ENCODE measurements at regions not wholly inside any gene's neighbourhood (a gene's known extent, or its start where the extent isn't known, plus 50 kb on each side); places are given as distances from the start of the nearest gene placed in this dataset.
"Not testable (repeated sequence)": the region's sequence is repeated elsewhere in the genome, so short reads cannot be mapped to it uniquely, and the experiment has no call there.

DNA sequence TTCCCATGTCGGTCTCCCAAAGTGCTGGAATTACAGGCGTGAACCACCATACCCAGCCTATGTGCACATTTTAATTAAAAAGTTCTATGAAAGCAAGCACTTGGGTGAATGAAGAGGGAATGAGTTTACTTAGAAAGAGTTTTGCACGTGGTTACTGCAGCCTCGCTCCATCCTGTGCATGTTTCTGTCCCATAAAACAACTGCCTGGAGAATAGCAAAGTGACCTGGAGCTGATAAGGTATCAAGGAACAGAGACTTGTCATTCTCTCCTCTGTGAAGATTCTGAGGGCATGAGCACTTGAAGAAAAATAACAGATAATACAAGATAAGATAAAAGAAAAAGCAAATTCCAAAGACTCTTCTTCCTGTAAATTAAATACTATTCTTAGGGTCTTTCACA, 112.2 kb upstream of the JCAD start:
- H3K27me3 ChIP-seq = no peaks in the 10 kb centered on the region
- H3K4me1 ChIP-seq = no peaks in the 10 kb centered on the region
- TF ChIP-seq, protein P1, sequence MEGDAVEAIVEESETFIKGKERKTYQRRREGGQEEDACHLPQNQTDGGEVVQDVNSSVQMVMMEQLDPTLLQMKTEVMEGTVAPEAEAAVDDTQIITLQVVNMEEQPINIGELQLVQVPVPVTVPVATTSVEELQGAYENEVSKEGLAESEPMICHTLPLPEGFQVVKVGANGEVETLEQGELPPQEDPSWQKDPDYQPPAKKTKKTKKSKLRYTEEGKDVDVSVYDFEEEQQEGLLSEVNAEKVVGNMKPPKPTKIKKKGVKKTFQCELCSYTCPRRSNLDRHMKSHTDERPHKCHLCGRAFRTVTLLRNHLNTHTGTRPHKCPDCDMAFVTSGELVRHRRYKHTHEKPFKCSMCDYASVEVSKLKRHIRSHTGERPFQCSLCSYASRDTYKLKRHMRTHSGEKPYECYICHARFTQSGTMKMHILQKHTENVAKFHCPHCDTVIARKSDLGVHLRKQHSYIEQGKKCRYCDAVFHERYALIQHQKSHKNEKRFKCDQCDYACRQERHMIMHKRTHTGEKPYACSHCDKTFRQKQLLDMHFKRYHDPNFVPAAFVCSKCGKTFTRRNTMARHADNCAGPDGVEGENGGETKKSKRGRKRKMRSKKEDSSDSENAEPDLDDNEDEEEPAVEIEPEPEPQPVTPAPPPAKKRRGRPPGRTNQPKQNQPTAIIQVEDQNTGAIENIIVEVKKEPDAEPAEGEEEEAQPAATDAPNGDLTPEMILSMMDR (IDR thresholded peaks at IDR 0.05) = no peak
- TF ChIP-seq POLR2A (IDR thresholded peaks at IDR 0.05) = no peak
- intact Hi-C loops (cut with DNase I; ENCODE audit: low total_unique reads) = no loop called here
- H3K9me3 ChIP-seq = no peaks in the 10 kb centered on the region
- H3K36me3 ChIP-seq = no peaks in the 10 kb centered on the region
- no peak overlapping the region for H3K4me3 ChIP-seq
- H3K27ac ChIP-seq = no peak overlapping the region
- DNase-seq = no peak

DNA sequence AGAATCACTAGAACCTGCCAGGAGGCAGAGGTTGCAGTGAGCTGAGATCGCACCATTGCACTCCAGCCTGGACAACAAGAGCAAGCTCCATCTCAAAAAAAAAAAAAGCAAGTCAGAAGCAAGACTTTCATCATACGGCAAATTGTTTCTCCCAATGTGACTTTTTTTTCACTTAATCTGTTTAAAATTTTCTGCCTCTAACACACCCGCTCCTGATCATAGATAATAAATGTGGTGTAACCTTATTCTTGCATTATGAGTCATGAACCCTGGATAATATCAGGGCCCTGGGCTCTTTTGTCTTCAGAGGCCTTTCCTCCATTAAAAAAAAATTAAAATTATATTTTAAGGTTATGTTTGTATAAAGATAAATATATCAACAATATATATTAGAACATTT, 111.4 kb upstream of the JCAD start:
- Histone ChIP-seq H3K27ac (no peak overlapping the region), H3K36me3 (no peaks in the 10 kb centered on the region), H3K9me3 (no peaks in the 10 kb centered on the region), H3K4me1 (no peaks in the 10 kb centered on the region), H3K27me3 (no peaks in the 10 kb centered on the region), H3K4me3 (no peak overlapping the region)
- no peak for DNase-seq
- intact Hi-C loops (cut with DNase I; ENCODE audit: low total_unique reads) = no loop called here
- TF ChIP-seq, protein P1 (IDR thresholded peaks at IDR 0.05) = no peak
- no peak for TF ChIP-seq POLR2A (IDR thresholded peaks at IDR 0.05)

DNA sequence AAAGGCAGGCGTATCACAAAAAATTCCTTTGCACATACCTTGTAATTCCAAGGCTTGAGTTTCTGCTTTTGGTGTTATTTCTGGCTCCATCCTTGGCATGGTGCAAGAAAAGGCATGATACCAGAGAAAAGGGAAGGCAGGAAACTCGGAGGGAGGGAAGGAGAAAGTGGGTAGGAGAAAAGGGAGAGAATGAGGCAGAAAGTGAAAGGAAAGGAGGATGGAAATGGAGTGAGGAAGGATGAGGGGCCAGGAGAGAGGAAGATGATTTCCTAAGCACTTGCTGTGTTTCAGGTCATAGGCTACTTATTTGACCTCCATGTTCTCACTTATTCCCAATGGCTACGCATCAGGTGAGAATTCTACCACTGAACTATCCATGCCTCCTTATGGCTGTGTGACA, 110.8 kb upstream of the JCAD start:
- Histone ChIP-seq H3K36me3 (no peaks in the 10 kb centered on the region), H3K9me3 (no peaks in the 10 kb centered on the region), H3K4me3 (no peak overlapping the region), H3K4me1 (no peaks in the 10 kb centered on the region), H3K27ac (no peak overlapping the region), H3K27me3 (no peaks in the 10 kb centered on the region)
- TF ChIP-seq POLR2A (IDR thresholded peaks at IDR 0.05) = no peak
- TF ChIP-seq, protein P1 (IDR thresholded peaks at IDR 0.05) = no peak
- intact Hi-C loops (cut with DNase I; ENCODE audit: low total_unique reads) = no loop called here
- DNase-seq = no peak

DNA sequence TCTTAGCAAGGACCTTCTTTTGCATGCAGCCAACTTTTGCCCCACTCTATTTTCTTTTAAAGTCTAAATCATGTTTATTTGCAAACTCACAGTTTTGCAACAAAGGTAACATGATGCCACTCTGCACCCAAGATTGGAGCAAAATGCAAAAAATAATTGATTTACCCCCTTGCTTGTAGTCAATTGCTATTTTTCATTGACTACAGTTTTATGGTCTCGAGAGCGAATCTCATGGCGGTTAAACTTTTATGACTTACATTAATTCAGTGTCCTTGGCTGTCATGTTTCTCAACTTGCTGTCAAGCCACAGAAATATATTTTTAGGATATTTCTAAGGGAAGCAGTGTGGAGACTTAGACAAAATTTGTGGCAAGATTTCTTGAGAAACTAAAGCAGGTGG, 110.0 kb upstream of the JCAD start:
- no peak for DNase-seq
- intact Hi-C loops (cut with DNase I; ENCODE audit: low total_unique reads) = no loop called here
- H3K4me3 ChIP-seq = no peak overlapping the region
- no peaks in the 10 kb centered on the region for H3K4me1 ChIP-seq
- no peaks in the 10 kb centered on the region for H3K27me3 ChIP-seq
- no peaks in the 10 kb centered on the region for H3K9me3 ChIP-seq
- no peak overlapping the region for H3K27ac ChIP-seq
- H3K36me3 ChIP-seq = no peaks in the 10 kb centered on the region
- no peak for TF ChIP-seq POLR2A (IDR thresholded peaks at IDR 0.05)
- TF ChIP-seq, protein P1 (IDR thresholded peaks at IDR 0.05) = no peak

DNA sequence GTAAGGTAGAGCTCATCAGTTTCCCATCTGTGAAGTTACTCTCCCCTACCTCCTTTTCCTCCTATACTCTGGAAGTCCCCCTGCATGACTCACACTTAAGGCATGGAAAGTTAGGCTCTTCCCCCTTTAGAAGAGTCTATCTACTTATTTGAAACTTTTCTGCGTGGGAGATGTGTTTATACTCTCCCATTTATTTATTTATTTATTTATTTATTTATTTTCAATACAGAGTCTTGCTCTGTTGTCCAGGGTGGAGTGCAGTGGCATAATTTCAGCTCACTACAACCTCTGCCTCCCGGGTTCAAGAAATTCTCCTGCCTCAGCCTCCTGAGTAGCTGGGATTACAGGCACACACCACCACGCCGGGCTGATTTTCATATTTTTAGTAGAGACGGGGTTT, 107.5 kb upstream of the JCAD start:
- H3K36me3 ChIP-seq = no peaks in the 10 kb centered on the region
- H3K27ac ChIP-seq = no peak overlapping the region
- no peaks in the 10 kb centered on the region for H3K4me1 ChIP-seq
- TF ChIP-seq, protein P1 (IDR thresholded peaks at IDR 0.05) = no peak
- TF ChIP-seq POLR2A (IDR thresholded peaks at IDR 0.05) = no peak
- intact Hi-C loops (cut with DNase I; ENCODE audit: low total_unique reads) = no loop called here
- H3K9me3 ChIP-seq = no peaks in the 10 kb centered on the region
- DNase-seq = no peak
- no peak overlapping the region for H3K4me3 ChIP-seq
- no peaks in the 10 kb centered on the region for H3K27me3 ChIP-seq

DNA sequence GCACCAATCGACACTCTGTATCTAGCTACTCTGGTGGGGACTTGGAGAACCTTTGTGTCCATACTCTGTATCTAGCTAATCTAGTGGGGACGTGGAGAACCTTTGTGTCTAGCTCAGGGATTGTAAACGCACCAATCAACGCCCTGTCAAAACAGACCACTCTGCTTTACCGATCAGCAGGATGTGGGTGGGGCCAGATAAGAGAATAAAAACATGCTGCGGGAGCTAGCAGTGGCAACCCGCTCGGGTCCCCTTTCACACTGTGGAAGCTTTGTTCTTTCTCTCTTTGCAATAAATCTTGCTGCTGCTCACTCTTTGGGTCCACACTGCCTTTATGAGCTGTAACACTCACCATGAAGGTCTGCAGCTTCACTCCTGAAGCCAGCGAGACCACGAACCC, 104.0 kb upstream of the JCAD start:
- H3K27me3 ChIP-seq; H3K9me3 ChIP-seq; H3K4me1 ChIP-seq; DNase-seq; H3K4me3 ChIP-seq; intact Hi-C loops (cut with DNase I; ENCODE audit: low total_unique reads); H3K27ac ChIP-seq; H3K36me3 ChIP-seq: not testable (repeated sequence)

DNA sequence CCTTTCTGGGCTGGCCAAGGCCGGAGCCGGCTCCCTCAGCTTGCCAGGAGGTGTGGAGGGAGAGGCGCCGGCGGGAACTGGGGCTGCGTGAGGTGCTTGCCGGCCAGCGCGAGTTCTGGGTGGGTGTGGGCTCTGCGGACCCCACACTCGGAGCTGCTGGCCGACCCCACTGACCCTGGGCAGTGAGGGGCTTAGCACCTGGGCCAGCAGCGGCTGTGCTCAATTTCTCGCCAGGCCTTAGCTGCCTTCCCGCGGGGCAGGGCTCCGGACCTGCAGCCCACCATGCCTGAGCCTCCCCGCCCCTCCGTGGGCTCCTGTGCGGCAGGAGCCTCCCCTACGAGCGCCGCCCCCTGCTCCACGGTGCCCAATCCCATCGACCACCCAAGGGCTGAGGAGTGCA, 103.4 kb upstream of the JCAD start:
- H3K27ac ChIP-seq; H3K27me3 ChIP-seq; DNase-seq; H3K4me3 ChIP-seq; H3K9me3 ChIP-seq; H3K36me3 ChIP-seq; intact Hi-C loops (cut with DNase I; ENCODE audit: low total_unique reads); H3K4me1 ChIP-seq: not testable (repeated sequence)

Data from uterus (tissue), 3 donors.